ENCODE measurements at regions not wholly inside any gene's neighbourhood (a gene's known extent, or its start where the extent isn't known, plus 50 kb on each side); places are given as distances from the start of the nearest gene placed in this dataset.

DNA sequence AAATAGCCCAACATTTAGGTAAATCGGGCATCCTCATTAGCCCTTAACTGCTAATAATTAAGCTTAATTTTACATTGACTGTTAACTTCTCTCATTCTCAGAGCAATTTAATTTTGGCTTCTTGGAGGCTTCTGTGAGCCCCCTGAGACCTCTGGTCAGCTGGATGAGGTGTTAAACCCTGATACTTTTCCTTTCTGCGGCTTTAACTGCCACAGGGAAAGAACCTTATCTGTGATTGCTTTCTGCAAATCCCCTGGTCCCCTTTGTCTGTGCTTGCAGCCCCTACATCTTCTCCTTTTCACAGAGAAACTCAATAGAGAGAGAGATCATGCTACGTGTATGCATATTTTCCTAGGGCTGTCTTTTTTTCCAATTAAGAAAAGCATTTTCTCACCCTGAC lies 184.5 kb upstream of the CSF3R start:
- no peak for TF ChIP-seq POLR2AphosphoS5 (IDR thresholded peaks at IDR 0.05; ENCODE audit: borderline replicate concordance, low read depth, low read length)
- no peak for TF ChIP-seq EZH2 (IDR thresholded peaks at IDR 0.05)
